HG02938 (cell line): ENCODE measurements at regions not wholly inside any gene's neighbourhood (a gene's known extent, or its start where the extent isn't known, plus 50 kb on each side); places are given as distances from the start of the nearest gene placed in this dataset.
A peak's percentile ranks its signal among the peaks of the same experiment; 100 is the strongest.

Source experiments
- ATAC-seq: cut with Tn5 transposase; IDR thresholded peaks from one replicate; pipeline ENCODE4 v1.9.1; 2021; ENCODE audit warnings: mild to moderate bottlenecking, moderate library complexity; ENCODE audit not compliant: unreplicated experiment

- no peak for ATAC-seq
Observed at GRCh38 chr11:32161293-32161692, 70.4 kb downstream of the RCN1 start.

- no peak for ATAC-seq
Observed at GRCh38 chr11:32162351-32162750, 71.5 kb downstream of the RCN1 start.

GRCh38 chr11:32162906-32163305 is 72.0 kb downstream of the RCN1 start:
- ATAC-seq: no peak

GRCh38 chr11:32163557-32163956 is 72.7 kb downstream of the RCN1 start:
- ATAC-seq: no peak

GRCh38 chr11:32164836-32165235 is 74.0 kb downstream of the RCN1 start:
- no peak for ATAC-seq

GRCh38 chr11:32168924-32169323 is 78.0 kb downstream of the RCN1 start:
- no peak for ATAC-seq

- ATAC-seq: no peak
Observed at GRCh38 chr11:32171445-32171844, 80.6 kb downstream of the RCN1 start.

- no peak for ATAC-seq
Observed at GRCh38 chr11:32172041-32172847, 81.4 kb downstream of the RCN1 start.

GRCh38 chr11:32172848-32173834 is 82.3 kb downstream of the RCN1 start:
- peak; percentile 39 for ATAC-seq

GRCh38 chr11:32173977-32174376 is 83.1 kb downstream of the RCN1 start:
- ATAC-seq: no peak

GRCh38 chr11:32176223-32176934 is 85.5 kb downstream of the RCN1 start:
- ATAC-seq: peak; percentile 73

- no peak for ATAC-seq
Observed at GRCh38 chr11:32178692-32179091, 87.8 kb downstream of the RCN1 start.

- no peak for ATAC-seq
Observed at GRCh38 chr11:32183512-32183911, 92.6 kb downstream of the RCN1 start.

- ATAC-seq: peak; percentile 13
Observed at GRCh38 chr11:32184041-32184722, 93.3 kb downstream of the RCN1 start.

GRCh38 chr11:32184723-32185376 is 94.0 kb downstream of the RCN1 start:
- peak; percentile 66 for ATAC-seq

- no peak for ATAC-seq
Observed at GRCh38 chr11:32186118-32186517, 95.2 kb downstream of the RCN1 start.

GRCh38 chr11:32187111-32187510 is 96.2 kb downstream of the RCN1 start:
- ATAC-seq: no peak

- ATAC-seq: no peak
Observed at GRCh38 chr11:32188785-32189184, 97.9 kb downstream of the RCN1 start.

GRCh38 chr11:32196137-32196536 is 105.3 kb downstream of the RCN1 start:
- no peak for ATAC-seq

GRCh38 chr11:32198053-32198452 is 107.2 kb downstream of the RCN1 start:
- ATAC-seq: no peak
